ENCODE measurements at regions not wholly inside any gene's neighbourhood (a gene's known extent, or its start where the extent isn't known, plus 50 kb on each side); places are given as distances from the start of the nearest gene placed in this dataset.

DNA sequence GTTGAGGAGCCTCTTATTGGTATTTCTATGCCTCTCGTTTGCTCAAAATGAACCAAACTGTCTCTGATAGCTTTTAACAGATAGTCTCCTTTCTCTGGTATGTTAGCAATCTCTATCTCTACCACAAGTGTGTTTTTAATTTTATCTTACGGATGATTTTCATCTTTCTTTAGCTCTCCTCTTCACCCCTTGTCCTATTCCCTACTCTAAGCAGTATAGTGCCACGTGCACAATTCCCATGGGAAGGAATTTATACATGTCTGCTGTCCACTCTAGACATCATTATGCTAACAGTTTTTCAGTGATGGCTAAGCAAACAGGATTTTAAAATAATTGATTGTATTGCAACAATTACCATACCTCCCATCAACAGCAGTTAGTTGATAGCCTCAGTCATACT, 177.3 kb downstream of the CYB561 start:
- Histone ChIP-seq H3K4me1 (ENCODE audit: insufficient read depth, low read length) (peaks cover 3% of the 10 kb centered on the region), H3K79me2 (ENCODE audit: insufficient read depth, low read length) (peaks cover 8% of the 10 kb centered on the region), H4K20me1 (ENCODE audit: insufficient read depth, low read length) (peaks cover 10% of the 10 kb centered on the region), H3K9me3 (ENCODE audit: low read depth, low read length) (no peaks in the 10 kb centered on the region), H3K4me2 (ENCODE audit: insufficient read depth, low read length) (no peak overlapping the region), H2AFZ (ENCODE audit: low read length) (no peak overlapping the region), H3K36me3 (ENCODE audit: insufficient read depth, low read length) (peaks cover 8% of the 10 kb centered on the region), H3K4me3 (ENCODE audit: insufficient read depth, low read length) (no peak overlapping the region), H3K27me3 (ENCODE audit: insufficient read depth, low read length) (no peaks in the 10 kb centered on the region), H3K27ac (ENCODE audit: low read depth, low read length) (no peak overlapping the region)
- TF ChIP-seq, protein P1, sequence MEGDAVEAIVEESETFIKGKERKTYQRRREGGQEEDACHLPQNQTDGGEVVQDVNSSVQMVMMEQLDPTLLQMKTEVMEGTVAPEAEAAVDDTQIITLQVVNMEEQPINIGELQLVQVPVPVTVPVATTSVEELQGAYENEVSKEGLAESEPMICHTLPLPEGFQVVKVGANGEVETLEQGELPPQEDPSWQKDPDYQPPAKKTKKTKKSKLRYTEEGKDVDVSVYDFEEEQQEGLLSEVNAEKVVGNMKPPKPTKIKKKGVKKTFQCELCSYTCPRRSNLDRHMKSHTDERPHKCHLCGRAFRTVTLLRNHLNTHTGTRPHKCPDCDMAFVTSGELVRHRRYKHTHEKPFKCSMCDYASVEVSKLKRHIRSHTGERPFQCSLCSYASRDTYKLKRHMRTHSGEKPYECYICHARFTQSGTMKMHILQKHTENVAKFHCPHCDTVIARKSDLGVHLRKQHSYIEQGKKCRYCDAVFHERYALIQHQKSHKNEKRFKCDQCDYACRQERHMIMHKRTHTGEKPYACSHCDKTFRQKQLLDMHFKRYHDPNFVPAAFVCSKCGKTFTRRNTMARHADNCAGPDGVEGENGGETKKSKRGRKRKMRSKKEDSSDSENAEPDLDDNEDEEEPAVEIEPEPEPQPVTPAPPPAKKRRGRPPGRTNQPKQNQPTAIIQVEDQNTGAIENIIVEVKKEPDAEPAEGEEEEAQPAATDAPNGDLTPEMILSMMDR (IDR thresholded peaks at IDR 0.05; ENCODE audit: extremely low read depth, low read depth, low read length) = no peak
- DNase-seq (ENCODE audit: insufficient read length, low spot score, missing footprints) = no peak

DNA sequence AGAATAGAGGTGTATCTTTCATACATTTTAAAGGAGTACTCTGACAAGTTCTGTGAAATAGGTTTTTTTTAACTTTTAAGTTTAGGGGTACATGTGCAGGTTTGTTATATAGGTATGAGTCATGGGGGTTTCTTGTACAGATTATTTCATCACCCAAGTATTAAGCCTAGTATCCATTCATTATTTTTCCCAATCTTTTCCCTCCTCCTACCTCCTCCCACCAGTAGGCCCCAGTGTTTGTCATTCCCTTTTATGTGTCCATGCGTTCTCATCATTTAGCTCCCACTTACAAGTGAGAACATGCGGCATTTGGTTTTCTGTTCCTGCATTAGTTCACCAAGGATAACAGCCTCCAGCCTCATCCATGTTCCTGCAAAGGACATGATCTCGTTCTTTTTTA, 175.5 kb downstream of the CYB561 start:
- H3K9me3 ChIP-seq (ENCODE audit: low read depth, low read length) = no peaks in the 10 kb centered on the region
- H3K4me2 ChIP-seq (ENCODE audit: insufficient read depth, low read length) = no peak overlapping the region
- no peaks in the 10 kb centered on the region for H4K20me1 ChIP-seq (ENCODE audit: insufficient read depth, low read length)
- peaks cover 20% of the 10 kb centered on the region for H3K4me1 ChIP-seq (ENCODE audit: insufficient read depth, low read length)
- H3K4me3 ChIP-seq (ENCODE audit: insufficient read depth, low read length) = no peak overlapping the region
- no peak overlapping the region for H2AFZ ChIP-seq (ENCODE audit: low read length)
- peaks cover 8% of the 10 kb centered on the region for H3K36me3 ChIP-seq (ENCODE audit: insufficient read depth, low read length)
- TF ChIP-seq, protein P1 (IDR thresholded peaks at IDR 0.05; ENCODE audit: extremely low read depth, low read depth, low read length) = no peak
- H3K27me3 ChIP-seq (ENCODE audit: insufficient read depth, low read length) = no peaks in the 10 kb centered on the region
- no peak for DNase-seq (ENCODE audit: insufficient read length, low spot score, missing footprints)
- no peak overlapping the region for H3K27ac ChIP-seq (ENCODE audit: low read depth, low read length)
- peaks cover 5% of the 10 kb centered on the region for H3K79me2 ChIP-seq (ENCODE audit: insufficient read depth, low read length)

DNA sequence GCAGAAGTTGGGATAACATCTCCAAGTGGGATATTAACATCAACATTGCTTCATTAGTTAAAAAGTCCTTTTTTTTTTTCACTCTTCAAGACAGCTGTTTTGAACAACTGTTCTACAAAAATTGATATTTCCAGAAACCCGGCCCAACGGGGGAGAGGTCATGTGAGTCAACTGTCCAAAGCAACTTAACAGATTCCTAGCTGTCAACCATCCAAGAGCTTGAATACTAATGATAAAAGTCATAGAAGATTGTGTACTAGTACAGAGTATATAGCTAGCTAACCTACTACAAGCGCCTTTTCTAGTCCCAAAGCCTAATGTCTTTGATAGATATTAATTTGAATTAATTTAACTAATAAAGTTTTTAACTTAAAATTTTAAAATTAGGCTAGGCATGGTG, 172.0 kb downstream of the CYB561 start:
- H2AFZ ChIP-seq (ENCODE audit: low read length) = no peak overlapping the region
- peak overlapping the region; percentile 40 for H3K27ac ChIP-seq (ENCODE audit: low read depth, low read length)
- H3K4me1 ChIP-seq (ENCODE audit: insufficient read depth, low read length) = peaks cover 49% of the 10 kb centered on the region
- H3K4me3 ChIP-seq (ENCODE audit: insufficient read depth, low read length) = no peak overlapping the region
- H3K9me3 ChIP-seq (ENCODE audit: low read depth, low read length) = no peaks in the 10 kb centered on the region
- DNase-seq (ENCODE audit: insufficient read length, low spot score, missing footprints) = peak; percentile 70
- H4K20me1 ChIP-seq (ENCODE audit: insufficient read depth, low read length) = no peaks in the 10 kb centered on the region
- TF ChIP-seq, protein P1 (IDR thresholded peaks at IDR 0.05; ENCODE audit: extremely low read depth, low read depth, low read length) = no peak
- H3K27me3 ChIP-seq (ENCODE audit: insufficient read depth, low read length) = no peaks in the 10 kb centered on the region
- no peak overlapping the region for H3K4me2 ChIP-seq (ENCODE audit: insufficient read depth, low read length)
- H3K36me3 ChIP-seq (ENCODE audit: insufficient read depth, low read length) = no peaks in the 10 kb centered on the region
- peaks cover 9% of the 10 kb centered on the region for H3K79me2 ChIP-seq (ENCODE audit: insufficient read depth, low read length)

DNA sequence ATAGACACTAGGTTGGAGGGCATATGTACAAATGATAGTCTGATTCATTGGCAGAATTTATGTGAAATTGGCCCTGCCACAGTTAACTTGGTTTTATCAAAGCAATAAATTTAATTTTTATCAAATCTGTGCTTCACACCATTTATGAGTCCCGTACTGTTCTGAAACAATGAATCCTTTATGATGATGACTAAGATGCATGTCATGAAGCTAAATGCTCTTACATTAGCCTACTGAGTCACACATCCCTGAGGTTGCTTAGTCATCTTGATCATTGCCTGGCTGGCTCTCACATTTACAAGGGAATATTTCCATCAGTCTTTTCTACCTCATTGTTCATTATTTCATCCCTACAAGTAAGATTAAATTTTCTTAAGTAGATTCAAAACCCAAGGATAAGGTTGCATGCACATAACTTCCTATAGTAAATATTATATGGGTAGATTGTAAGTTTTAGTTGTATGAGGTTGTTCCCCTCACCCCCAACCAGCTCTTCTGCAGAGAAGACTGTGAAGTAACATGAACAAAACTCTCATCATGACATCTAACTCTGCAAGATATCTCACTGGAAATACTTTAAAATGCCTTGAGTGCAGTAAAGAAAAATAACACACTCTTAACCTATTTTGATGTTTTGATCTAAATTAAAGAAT, 170.7 kb downstream of the CYB561 start:
- TF ChIP-seq, protein P1 (IDR thresholded peaks at IDR 0.05; ENCODE audit: extremely low read depth, low read depth, low read length) = no peak
- Histone ChIP-seq H3K4me3 (ENCODE audit: insufficient read depth, low read length) (no peak overlapping the region), H3K27me3 (ENCODE audit: insufficient read depth, low read length) (no peaks in the 10 kb centered on the region), H3K4me1 (ENCODE audit: insufficient read depth, low read length) (peaks cover 60% of the 10 kb centered on the region), H3K27ac (ENCODE audit: low read depth, low read length) (peak overlapping the region; percentile 75), H3K4me2 (ENCODE audit: insufficient read depth, low read length) (peak overlapping the region; percentile 63), H3K36me3 (ENCODE audit: insufficient read depth, low read length) (no peaks in the 10 kb centered on the region), H2AFZ (ENCODE audit: low read length) (no peak overlapping the region), H3K9me3 (ENCODE audit: low read depth, low read length) (no peaks in the 10 kb centered on the region), H3K79me2 (ENCODE audit: insufficient read depth, low read length) (peaks cover 10% of the 10 kb centered on the region), H4K20me1 (ENCODE audit: insufficient read depth, low read length) (no peaks in the 10 kb centered on the region)
- no peak for DNase-seq (ENCODE audit: insufficient read length, low spot score, missing footprints)
